Activated CD4-positive, alpha-beta memory T cell treated with anti-CD3 and anti-CD28 coated beads for 36 hours (primary cell): ENCODE measurements at regions not wholly inside any gene's neighbourhood (a gene's known extent, or its start where the extent isn't known, plus 50 kb on each side); places are given as distances from the start of the nearest gene placed in this dataset.

Experiments
- CTCF ChIA-PET: fragments of 350-600 bp; sonication (Branson Sonifier 250); formaldehyde crosslinking; loops from one replicate; lab custom pipeline; 2021; ENCODE audit warnings: antibody characterized with exemption, inconsistent platforms; lab: Charles Lee
- POLR2A ChIA-PET: fragments of 350-600 bp; sonication (Branson Sonifier 250); formaldehyde crosslinking; loops from one replicate; lab custom pipeline; 2021; ENCODE audit warnings: antibody characterized with exemption; lab: Charles Lee
- DNase-seq: peaks from one replicate; pipeline ENCODE4 v3.0.0-alpha.2; 2020
- H3K27ac Mint-ChIP-seq: one replicate; pipeline ENCODE4 v1.8.0; 2021; ENCODE audit warnings: mixed read lengths
- H3K27me3 Mint-ChIP-seq: one replicate; pipeline ENCODE4 v1.8.0; 2021; ENCODE audit warnings: mixed read lengths
- H3K36me3 Mint-ChIP-seq: one replicate; pipeline ENCODE4 v1.8.0; 2021; ENCODE audit warnings: mixed read lengths
- H3K4me1 Mint-ChIP-seq: one replicate; pipeline ENCODE4 v1.8.0; 2021; ENCODE audit warnings: low read depth, mixed read lengths
- H3K4me3 Mint-ChIP-seq: one replicate; pipeline ENCODE4 v1.8.0; 2021; ENCODE audit warnings: mild to moderate bottlenecking, mixed read lengths
- H3K9me3 Mint-ChIP-seq: one replicate; pipeline ENCODE4 v1.8.0; 2021; ENCODE audit warnings: mixed read lengths
- intact Hi-C: fragments of 100-400 bp; cut with micrococcal nuclease; formaldehyde crosslinking; loops from one replicate; pipeline ENCODE4 v1.15.1; 2023

DNA sequence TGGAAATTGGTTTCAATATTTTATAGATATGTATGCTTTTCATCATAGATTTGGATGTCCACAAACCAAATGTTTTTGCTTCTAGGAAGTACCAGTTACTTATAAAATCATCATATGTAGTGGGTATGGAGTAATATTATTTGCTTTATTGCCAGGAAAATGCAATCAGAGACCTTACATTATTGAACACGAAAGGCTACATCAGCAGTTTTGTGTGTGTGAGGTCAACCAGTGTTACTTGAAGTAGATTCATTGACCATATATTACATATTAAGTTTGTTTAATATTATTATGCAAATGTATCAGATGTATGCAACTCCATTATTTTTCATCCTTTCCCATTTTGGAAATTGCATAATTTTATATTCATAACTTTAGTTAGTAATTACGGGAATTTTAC is 219.1 kb upstream of the MMADHC start:
- ChIA-PET CTCF (no interaction called here), POLR2A (no interaction called here)
- intact Hi-C loops: no loop called here
- H3K27me3 Mint-ChIP-seq: no peaks in the 10 kb centered on the region
- no peak overlapping the region for H3K27ac Mint-ChIP-seq
- H3K9me3 Mint-ChIP-seq: peaks cover 4% of the 10 kb centered on the region
- H3K4me1 Mint-ChIP-seq: no peaks in the 10 kb centered on the region
- H3K4me3 Mint-ChIP-seq: no peak overlapping the region
- no peak for DNase-seq
- no peaks in the 10 kb centered on the region for H3K36me3 Mint-ChIP-seq

DNA sequence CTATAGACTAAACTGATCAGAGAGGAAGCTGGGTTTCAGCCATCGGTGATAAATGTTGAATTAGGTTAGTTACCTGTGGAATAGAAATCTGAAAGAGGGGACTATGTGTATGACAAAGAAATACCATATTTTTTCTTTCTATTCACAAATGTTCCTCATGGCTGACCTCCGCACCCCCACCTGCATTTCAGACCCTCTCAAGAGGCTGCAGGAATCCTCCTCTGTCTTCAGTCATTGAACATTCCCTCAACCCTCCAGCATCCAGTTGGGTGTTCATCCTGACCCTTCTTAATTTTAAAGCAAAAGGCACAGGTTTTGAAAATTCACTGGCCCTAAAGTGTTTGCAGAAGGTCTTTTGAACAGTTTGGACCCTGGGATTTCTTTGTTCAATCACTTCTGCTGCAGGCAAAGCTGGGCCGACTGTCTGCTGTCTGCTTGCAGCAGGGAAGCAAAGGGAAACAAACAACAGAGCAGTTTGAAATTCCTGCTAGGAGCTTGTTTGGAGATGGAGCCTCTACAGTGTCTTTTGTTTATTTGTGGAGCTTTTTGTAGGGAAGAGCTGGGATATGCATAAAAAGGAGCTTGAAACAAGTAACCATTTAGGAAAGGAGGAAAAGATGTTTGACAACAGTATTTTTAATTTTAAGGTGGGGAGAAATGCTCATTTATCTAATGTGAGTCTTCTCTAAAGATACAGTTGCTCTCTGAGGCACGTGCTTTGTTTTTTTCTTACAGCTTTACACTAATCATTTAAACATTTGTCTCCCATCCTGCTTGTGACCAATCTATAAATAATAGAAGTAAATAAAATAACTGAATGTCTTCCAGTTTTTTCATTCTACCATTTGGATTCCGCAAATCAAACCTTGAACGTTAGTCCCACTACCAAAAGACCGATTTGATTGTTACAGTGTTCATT is 213.3 kb upstream of the MMADHC start:
- H3K9me3 Mint-ChIP-seq: peaks cover 5% of the 10 kb centered on the region
- H3K36me3 Mint-ChIP-seq: no peaks in the 10 kb centered on the region
- no peak overlapping the region for H3K4me3 Mint-ChIP-seq
- CTCF ChIA-PET: no interaction called here
- POLR2A ChIA-PET: no interaction called here
- no peaks in the 10 kb centered on the region for H3K27me3 Mint-ChIP-seq
- no peak for DNase-seq
- no peaks in the 10 kb centered on the region for H3K4me1 Mint-ChIP-seq
- no peak overlapping the region for H3K27ac Mint-ChIP-seq
- intact Hi-C loops: no loop called here

DNA sequence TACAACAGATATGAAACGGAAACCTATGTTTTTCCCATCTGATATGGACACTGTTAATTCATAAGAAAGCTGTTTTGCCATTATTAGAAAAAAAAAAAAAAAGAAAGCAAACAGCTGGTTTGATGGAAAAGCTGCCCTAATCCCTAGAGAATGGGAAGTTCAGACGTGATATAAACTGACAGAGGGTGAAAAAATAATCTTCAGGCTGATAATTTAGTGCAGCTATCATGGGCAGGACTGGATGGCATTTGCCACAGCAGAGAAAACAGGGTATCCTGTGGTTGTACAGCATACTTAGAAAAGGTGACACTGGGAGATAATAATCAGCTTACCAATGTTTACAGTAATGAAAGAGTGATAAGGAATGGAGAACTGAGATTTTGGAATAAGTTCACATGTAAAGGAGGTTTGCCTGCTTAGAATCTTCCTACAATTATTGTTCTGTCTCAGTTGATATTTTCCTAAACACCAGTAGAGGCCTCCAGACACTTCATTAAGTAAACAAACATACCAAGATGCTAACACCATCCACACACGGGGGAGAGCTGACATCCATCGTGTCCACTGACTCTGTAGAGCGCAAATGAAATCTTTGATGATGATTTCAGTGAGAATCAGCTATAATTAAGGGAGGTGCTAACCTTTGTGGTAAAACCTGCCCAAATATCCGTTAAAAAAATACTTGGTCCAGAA is 211.6 kb upstream of the MMADHC start:
- no peak overlapping the region for H3K4me3 Mint-ChIP-seq
- no peaks in the 10 kb centered on the region for H3K36me3 Mint-ChIP-seq
- DNase-seq: no peak
- H3K27ac Mint-ChIP-seq: no peak overlapping the region
- no peaks in the 10 kb centered on the region for H3K4me1 Mint-ChIP-seq
- intact Hi-C loops: no loop called here
- POLR2A ChIA-PET: no interaction called here
- CTCF ChIA-PET: no interaction called here
- no peaks in the 10 kb centered on the region for H3K27me3 Mint-ChIP-seq
- peaks cover 5% of the 10 kb centered on the region for H3K9me3 Mint-ChIP-seq

DNA sequence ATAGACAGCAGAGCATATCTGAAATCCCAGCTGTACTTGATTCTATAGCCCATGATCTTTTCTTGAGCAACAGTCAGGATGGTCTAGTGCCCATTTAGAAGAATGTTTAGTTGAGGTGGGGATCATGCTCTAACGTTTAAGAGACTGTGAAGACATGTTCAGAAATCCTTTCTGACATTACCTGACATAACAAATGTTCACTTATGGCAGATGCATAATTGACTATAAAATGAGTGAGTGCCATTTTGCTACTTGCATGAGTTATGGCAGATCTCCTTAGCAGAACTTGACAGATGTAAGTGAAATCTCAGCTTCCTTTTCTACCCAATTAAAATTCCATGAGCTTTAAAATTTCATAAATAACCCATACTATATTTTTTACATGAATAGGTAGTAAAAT is 209.5 kb upstream of the MMADHC start:
- H3K27me3 Mint-ChIP-seq: no peaks in the 10 kb centered on the region
- intact Hi-C loops: no loop called here
- ChIA-PET CTCF (no interaction called here), POLR2A (no interaction called here)
- no peak overlapping the region for H3K4me3 Mint-ChIP-seq
- no peak overlapping the region for H3K27ac Mint-ChIP-seq
- peaks cover 7% of the 10 kb centered on the region for H3K9me3 Mint-ChIP-seq
- H3K4me1 Mint-ChIP-seq: no peaks in the 10 kb centered on the region
- no peaks in the 10 kb centered on the region for H3K36me3 Mint-ChIP-seq
- DNase-seq: no peak

- no peak overlapping the region for H3K4me3 Mint-ChIP-seq
- no peaks in the 10 kb centered on the region for H3K36me3 Mint-ChIP-seq
- ChIA-PET POLR2A (no interaction called here), CTCF (no interaction called here)
- H3K4me1 Mint-ChIP-seq: no peaks in the 10 kb centered on the region
- DNase-seq: no peak
- H3K9me3 Mint-ChIP-seq: peaks cover 17% of the 10 kb centered on the region
- H3K27me3 Mint-ChIP-seq: no peaks in the 10 kb centered on the region
- intact Hi-C loops: no loop called here
- no peak overlapping the region for H3K27ac Mint-ChIP-seq
These were observed 202.0 kb upstream of the MMADHC start for GRCh38 chr2:149789549-149789948.

GRCh38 chr2:149787206-149787605 is 199.6 kb upstream of the MMADHC start:
- H3K4me1 Mint-ChIP-seq: no peaks in the 10 kb centered on the region
- no peak overlapping the region for H3K4me3 Mint-ChIP-seq
- H3K27me3 Mint-ChIP-seq: no peaks in the 10 kb centered on the region
- POLR2A ChIA-PET: no interaction called here
- H3K27ac Mint-ChIP-seq: no peak overlapping the region
- intact Hi-C loops: no loop called here
- peaks cover 12% of the 10 kb centered on the region for H3K9me3 Mint-ChIP-seq
- no peak for DNase-seq
- no peaks in the 10 kb centered on the region for H3K36me3 Mint-ChIP-seq
- CTCF ChIA-PET: no interaction called here

- Mint-ChIP-seq H3K36me3 (no peaks in the 10 kb centered on the region), H3K27ac (no peak overlapping the region), H3K9me3 (peaks cover 4% of the 10 kb centered on the region), H3K27me3 (no peaks in the 10 kb centered on the region), H3K4me3 (no peak overlapping the region), H3K4me1 (no peaks in the 10 kb centered on the region)
- CTCF ChIA-PET: no interaction called here
- DNase-seq: no peak
- intact Hi-C loops: no loop called here
- POLR2A ChIA-PET: no interaction called here
These were observed 195.7 kb upstream of the MMADHC start for GRCh38 chr2:149783284-149783683.

- H3K4me3 Mint-ChIP-seq: no peak overlapping the region
These were observed 195.0 kb upstream of the MMADHC start for GRCh38 chr2:149782572-149782971.

GRCh38 chr2:149781263-149781808 is 193.8 kb upstream of the MMADHC start:
- no peak overlapping the region for H3K27ac Mint-ChIP-seq
- no peak for DNase-seq
- no peaks in the 10 kb centered on the region for H3K9me3 Mint-ChIP-seq
- ChIA-PET CTCF (no interaction called here), POLR2A (no interaction called here)
- intact Hi-C loops: no loop called here
- H3K27me3 Mint-ChIP-seq: no peaks in the 10 kb centered on the region
- no peaks in the 10 kb centered on the region for H3K36me3 Mint-ChIP-seq
- no peaks in the 10 kb centered on the region for H3K4me1 Mint-ChIP-seq
- H3K4me3 Mint-ChIP-seq: no peak overlapping the region

More at GRCh38 chr2:149782572-149782971, 195.0 kb upstream of the MMADHC start:
- POLR2A ChIA-PET: no interaction called here
- Mint-ChIP-seq H3K36me3 (no peaks in the 10 kb centered on the region), H3K9me3 (peaks cover under 1% of the 10 kb centered on the region), H3K27me3 (no peaks in the 10 kb centered on the region), H3K4me1 (no peaks in the 10 kb centered on the region), H3K27ac (no peak overlapping the region)
- no peak for DNase-seq
- CTCF ChIA-PET: no interaction called here
- intact Hi-C loops: no loop called here

DNA sequence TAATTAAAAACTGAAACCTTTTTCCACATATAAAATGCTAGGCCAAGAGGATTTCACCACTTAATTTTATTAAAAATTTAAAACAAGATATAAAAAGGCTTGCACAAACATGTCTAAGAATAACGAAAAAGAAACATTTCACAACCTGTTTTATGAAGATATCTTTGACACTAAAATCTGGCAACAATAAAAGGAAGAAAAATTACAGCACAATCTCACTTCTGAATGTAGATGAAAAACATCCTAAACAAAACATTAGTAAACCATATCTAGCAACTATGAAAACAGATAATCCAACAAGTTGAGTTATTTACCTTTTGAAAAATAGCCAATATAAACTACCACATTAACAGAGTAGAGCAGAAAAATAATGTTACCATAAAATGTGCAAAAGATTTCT is 185.4 kb upstream of the MMADHC start:
- Mint-ChIP-seq H3K4me3 (no peak overlapping the region), H3K27me3 (no peaks in the 10 kb centered on the region), H3K36me3 (no peaks in the 10 kb centered on the region), H3K9me3 (no peaks in the 10 kb centered on the region), H3K27ac (no peak overlapping the region), H3K4me1 (no peaks in the 10 kb centered on the region)
- POLR2A ChIA-PET: no interaction called here
- intact Hi-C loops: no loop called here
- CTCF ChIA-PET: no interaction called here
- no peak for DNase-seq

DNA sequence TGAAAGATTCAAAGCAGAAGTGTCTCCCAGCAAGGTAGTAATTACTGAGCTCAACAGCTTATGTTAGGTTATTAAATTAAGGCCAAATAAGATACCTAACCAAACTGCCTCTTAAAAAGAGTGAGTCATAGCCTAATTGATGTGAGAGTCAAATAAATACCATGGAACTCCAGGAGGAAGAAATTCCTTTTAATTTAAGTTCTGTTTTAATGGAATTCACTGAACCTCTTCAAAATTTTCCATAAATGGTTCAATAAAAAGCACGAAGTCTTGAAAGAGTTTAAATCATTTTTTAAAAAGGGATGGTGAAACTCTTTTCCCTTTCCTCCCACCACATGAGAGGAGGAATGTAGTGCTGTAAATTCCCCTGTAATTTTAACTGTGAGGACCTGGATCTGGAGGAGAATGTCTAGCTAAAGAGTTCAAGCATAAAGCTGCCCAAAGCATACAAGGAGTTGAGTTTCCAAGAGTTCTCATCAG is 180.8 kb upstream of the MMADHC start:
- CTCF ChIA-PET: no interaction called here
- Mint-ChIP-seq H3K4me3 (no peak overlapping the region), H3K36me3 (no peaks in the 10 kb centered on the region), H3K4me1 (no peaks in the 10 kb centered on the region), H3K9me3 (no peaks in the 10 kb centered on the region), H3K27ac (no peak overlapping the region), H3K27me3 (no peaks in the 10 kb centered on the region)
- POLR2A ChIA-PET: no interaction called here
- no peak for DNase-seq
- intact Hi-C loops: no loop called here

GRCh38 chr2:149767516-149767974 is 180.0 kb upstream of the MMADHC start:
- ChIA-PET CTCF (no interaction called here), POLR2A (no interaction called here)
- no peak overlapping the region for H3K27ac Mint-ChIP-seq
- no peak for DNase-seq
- no peaks in the 10 kb centered on the region for H3K4me1 Mint-ChIP-seq
- no peaks in the 10 kb centered on the region for H3K27me3 Mint-ChIP-seq
- intact Hi-C loops: no loop called here
- no peaks in the 10 kb centered on the region for H3K36me3 Mint-ChIP-seq
- H3K4me3 Mint-ChIP-seq: no peak overlapping the region
- H3K9me3 Mint-ChIP-seq: no peaks in the 10 kb centered on the region
